IMR-90 (cell line): ENCODE measurements at regions not wholly inside any gene's neighbourhood (a gene's known extent, or its start where the extent isn't known, plus 50 kb on each side); places are given as distances from the start of the nearest gene placed in this dataset.

Experiments
- ATAC-seq: fragments of 200-7000 bp; cut with Tn5 transposase; 2 replicates; pipeline ENCODE4 v1.9.1; 2020; ENCODE audit warnings: low read depth, mild to moderate bottlenecking, moderate library complexity
- BruUV-seq: library from RNA; stranded (reverse); fragments of 400-500 nt; replicated peaks from 2 replicates; lab custom pipeline; 2021; lab: Mats Ljungman, UMichigan
- CTCF ChIA-PET: fragments of 300-600 bp; formaldehyde crosslinking; extraction: SDS; loops from one replicate; lab custom pipeline; 2021; ENCODE audit warnings: antibody characterized with exemption; lab: Yijun Ruan, JAX
- POLR2A ChIA-PET: fragments of 300-600 bp; sonication (Branson Sonifier 250); formaldehyde crosslinking; loops from one replicate; lab custom pipeline; 2022; ENCODE audit warnings: antibody characterized with exemption; ENCODE audit not compliant: unreplicated experiment; lab: Charles Lee
- DNase-seq: peaks from one replicate; pipeline ENCODE4 v3.0.0; 2013
- H2AFZ ChIP-seq: replicated peaks from 2 replicates; pipeline ENCODE3; 2013; ENCODE audit warnings: low read length, mild to moderate bottlenecking; ENCODE audit not compliant: poor library complexity
- H2AK5ac ChIP-seq: 2 replicates; pipeline ENCODE4 v1.6.1; 2013; ENCODE audit warnings: low read depth, low read length, inconsistent platforms
- H2AK9ac ChIP-seq: replicated peaks from 2 replicates; pipeline ENCODE3; 2013; ENCODE audit warnings: mild to moderate bottlenecking, low read depth, low read length, moderate library complexity; ENCODE audit not compliant: poor library complexity
- H2BK120ac ChIP-seq: 2 replicates; pipeline ENCODE4 v1.6.1; 2013; ENCODE audit warnings: low read depth, low read length, inconsistent platforms
- H2BK15ac ChIP-seq: 3 replicates; pipeline ENCODE4 v1.6.1; 2013; ENCODE audit warnings: low read depth, low read length, inconsistent platforms
- H2BK20ac ChIP-seq: 2 replicates; pipeline ENCODE4 v1.6.1; 2013; ENCODE audit warnings: low read depth, mild to moderate bottlenecking, inconsistent platforms, low read length, moderate library complexity
- H2BK5ac ChIP-seq: 2 replicates; pipeline ENCODE4 v1.6.1; 2013; ENCODE audit warnings: mild to moderate bottlenecking, low read depth, low read length, inconsistent platforms; ENCODE audit not compliant: poor library complexity, severe bottlenecking
- H3K14ac ChIP-seq: replicated peaks from 2 replicates; pipeline ENCODE4 v1.6.1; 2013; ENCODE audit warnings: low read depth, low read length, inconsistent platforms
- H3K18ac ChIP-seq: 2 replicates; pipeline ENCODE4 v1.6.1; 2013; ENCODE audit warnings: low read depth, low read length, control low read depth
- H3K23ac ChIP-seq: 2 replicates; pipeline ENCODE4 v1.6.1; 2013; ENCODE audit warnings: low read depth, low read length, inconsistent platforms
- H3K27ac ChIP-seq: 2 replicates; pipeline ENCODE4 v1.5.1; 2013; ENCODE audit warnings: mild to moderate bottlenecking, control low read depth, low read length; ENCODE audit not compliant: insufficient read depth
- H3K27me3 ChIP-seq: 2 replicates; pipeline ENCODE4 v1.6.1; 2013; ENCODE audit warnings: low read length; ENCODE audit not compliant: control insufficient read depth, insufficient read depth
- H3K36me3 ChIP-seq: 2 replicates; pipeline ENCODE4 v1.6.1; 2013; ENCODE audit warnings: low read length, mixed read lengths; ENCODE audit not compliant: control insufficient read depth, insufficient read depth
- H3K4ac ChIP-seq: 2 replicates; pipeline ENCODE4 v1.6.1; 2013; ENCODE audit warnings: low read depth, low read length, inconsistent platforms
- H3K4me1 ChIP-seq: 2 replicates; pipeline ENCODE4 v1.6.1; 2013; ENCODE audit warnings: low read length, mixed read lengths; ENCODE audit not compliant: control insufficient read depth, insufficient read depth
- H3K4me2 ChIP-seq: 2 replicates; pipeline ENCODE4 v1.6.1; 2013; ENCODE audit warnings: low read depth, mild to moderate bottlenecking, control low read depth, low read length, moderate library complexity
- H3K4me3 ChIP-seq: 2 replicates; pipeline ENCODE4 v1.5.1; 2013; ENCODE audit warnings: low read depth, mild to moderate bottlenecking, control low read depth, low read length, moderate library complexity; ENCODE audit not compliant: insufficient read depth
- H3K56ac ChIP-seq: 2 replicates; pipeline ENCODE4 v1.6.1; 2013; ENCODE audit warnings: low read length, inconsistent platforms; ENCODE audit not compliant: insufficient read depth; ENCODE audit errors: extremely low read depth
- H3K79me1 ChIP-seq, 2 experiments: 2 replicates each; pipeline ENCODE4 v1.6.1; 2013; ENCODE audit warnings: low read length in 2 of 2, inconsistent platforms in 1 of 2, low read depth in 1 of 2
- H3K9ac ChIP-seq: 2 replicates; pipeline ENCODE4 v1.6.1; 2013; ENCODE audit warnings: low read depth, low read length, control low read depth
- H3K9me1 ChIP-seq: 2 replicates; pipeline ENCODE4 v1.6.1; 2013; ENCODE audit warnings: low read length, inconsistent platforms; ENCODE audit not compliant: insufficient read depth
- H3K9me3 ChIP-seq: 2 replicates; pipeline ENCODE4 v1.6.1; 2013; ENCODE audit warnings: low read length; ENCODE audit not compliant: control insufficient read depth, insufficient read depth
- H4K20me1 ChIP-seq: 2 replicates; pipeline ENCODE4 v1.6.1; 2013; ENCODE audit warnings: low read length, inconsistent platforms; ENCODE audit not compliant: insufficient read depth
- H4K5ac ChIP-seq: 2 replicates; pipeline ENCODE4 v1.6.1; 2013; ENCODE audit warnings: mild to moderate bottlenecking, low read depth, low read length, control low read depth
- H4K8ac ChIP-seq, 2 experiments: 2 replicates each; pipeline ENCODE4 v1.6.1; 2013; ENCODE audit warnings: low read depth in 2 of 2, low read length in 2 of 2, control low read depth in 1 of 2, inconsistent platforms in 1 of 2
- H4K91ac ChIP-seq: 2 replicates; pipeline ENCODE4 v1.6.1; 2013; ENCODE audit warnings: low read depth, low read length, inconsistent platforms; ENCODE audit not compliant: insufficient read depth
- MAFK ChIP-seq: IDR thresholded peaks from 2 replicates; pipeline ENCODE4 v1.6.1; 2012; ENCODE audit warnings: low read depth, low read length, improper control_type of control experiment
- MAZ ChIP-seq: IDR thresholded peaks from 2 replicates; pipeline ENCODE4 v1.6.1; 2012; ENCODE audit warnings: low read depth, mild to moderate bottlenecking, low read length, improper control_type of control experiment, moderate library complexity, borderline replicate concordance
- WGBS, 2 experiments: methylation state at CpG; one replicate each; pipeline versions ENCODE4 v1.1.5 to v1.1.7; 2013; ENCODE audit warnings: missing lambda C conversion rate in 2 of 2; ENCODE audit not compliant: insufficient read length in 1 of 2; ENCODE audit errors: extremely low coverage in 2 of 2; 5-methylcytosine and 5-hydroxymethylcytosine counted together
- dilution Hi-C: fragments of 300-500 bp; cut with HindIII; formaldehyde crosslinking; loops from one replicate; pipeline ENCODE4 v1.14.3; 2018; ENCODE audit warnings: low sequenced_read_pairs; ENCODE audit not compliant: unreplicated experiment
- in situ Hi-C: fragments of 300-500 bp; cut with MboI; formaldehyde crosslinking; loops from 3 replicates; pipeline ENCODE4 v1.14.3; 2019; ENCODE audit warnings: low sequenced_read_pairs, inconsistent platforms, mixed read lengths
- intact Hi-C: fragments of 100-400 bp; cut with micrococcal nuclease; formaldehyde crosslinking; loops from 2 replicates; pipeline ENCODE4 v1.10.0; 2022

DNA sequence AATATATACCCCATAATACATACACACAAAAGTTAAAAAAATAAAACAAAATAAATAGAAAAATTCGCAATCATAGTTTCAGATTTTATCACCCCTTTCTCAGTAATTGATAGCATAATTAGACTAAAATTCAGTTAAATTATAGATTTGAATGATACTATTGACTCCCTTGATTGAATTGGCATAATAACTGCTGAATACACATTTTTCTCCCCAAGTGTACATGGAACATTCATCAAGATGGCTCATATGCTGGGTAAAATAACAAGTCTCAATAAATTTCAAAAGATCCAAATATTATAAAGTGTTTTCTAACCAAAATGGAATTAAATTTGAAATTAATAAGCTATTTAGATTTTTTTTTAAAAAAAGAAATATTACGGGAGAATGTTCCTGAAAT is 616.1 kb downstream of the MAFB start:
- TF ChIP-seq MAFK, result 0 out of 2 replicates have a peak, but pooled peaks have one; percentile 9
- no peak for TF ChIP-seq MAZ
- H4K5ac ChIP-seq, result no peak overlapping the region
- dilution Hi-C loops (no loop called here), in situ Hi-C loops (no loop called here), intact Hi-C loops (no loop called here)
- no peaks in the 10 kb centered on the region for H4K20me1 ChIP-seq
- no peaks in the 10 kb centered on the region for H3K79me1 ChIP-seq
- H3K27me3 ChIP-seq, result no peaks in the 10 kb centered on the region
- no peaks in the 10 kb centered on the region for H3K9me3 ChIP-seq
- no peak overlapping the region for H2BK120ac ChIP-seq
- ATAC-seq, result no peak
- CTCF ChIA-PET, result interaction anchor here (0.6 kb wide), 1 partner anchor 104 kb away, joined by 5 read pairs; no protein-coding TSS in a partner anchor
- no peak overlapping the region for H2AK9ac ChIP-seq
- no peak for DNase-seq
- H3K36me3 ChIP-seq, result no peaks in the 10 kb centered on the region
- no TSS peak for BruUV-seq
- no peak overlapping the region for H3K9ac ChIP-seq
- no peak overlapping the region for H2BK5ac ChIP-seq
- no peaks in the 10 kb centered on the region for H3K4me1 ChIP-seq
- H2BK15ac ChIP-seq, result no peak overlapping the region
- no peak overlapping the region for H3K4me3 ChIP-seq
- H3K23ac ChIP-seq, result no peak overlapping the region
- no peak overlapping the region for H3K56ac ChIP-seq
- no peak overlapping the region for H3K18ac ChIP-seq
- no peak overlapping the region for H3K4ac ChIP-seq
- WGBS, 2 experiments, result no CpG with 5 or more reads among the region's 2 CpGs
- POLR2A ChIA-PET, result no interaction called here
- H2BK20ac ChIP-seq, result no peak overlapping the region
- H3K14ac ChIP-seq, result no peak overlapping the region
- H4K8ac ChIP-seq, result no peak overlapping the region
- H4K91ac ChIP-seq, result no peak overlapping the region
- H3K27ac ChIP-seq, result no peak overlapping the region
- H3K9me1 ChIP-seq, result no peaks in the 10 kb centered on the region
- H2AFZ ChIP-seq, result no peak overlapping the region
- no peak overlapping the region for H3K4me2 ChIP-seq
- no peak overlapping the region for H2AK5ac ChIP-seq
